DOHH2 (cell line): ENCODE measurements at regions not wholly inside any gene's neighbourhood (a gene's known extent, or its start where the extent isn't known, plus 50 kb on each side); places are given as distances from the start of the nearest gene placed in this dataset.

Source experiments
- EZH2phosphoT487 ChIP-seq: fragments of 200-600 bp; sonication (generic); IDR thresholded peaks from 2 replicates; pipeline ENCODE4 v1.6.1; 2017; ENCODE audit warnings: borderline replicate concordance, mild to moderate bottlenecking, antibody characterized with exemption, low read length, moderate library complexity, mixed read lengths
- TF ChIP-seq, protein P1 (sequence below): fragments of 200-600 bp; sonication (generic); IDR thresholded peaks from one replicate; pipeline ENCODE4 v1.5.1; 2014; ENCODE audit warnings: antibody characterized with exemption, mild to moderate bottlenecking, low read depth, low read length; ENCODE audit not compliant: poor library complexity, severe bottlenecking

GRCh38 chr17:69884846-69885245, 190.2 kb upstream of the KCNJ16 start:
- TF ChIP-seq EZH2phosphoT487: no peak
- TF ChIP-seq, protein P1, sequence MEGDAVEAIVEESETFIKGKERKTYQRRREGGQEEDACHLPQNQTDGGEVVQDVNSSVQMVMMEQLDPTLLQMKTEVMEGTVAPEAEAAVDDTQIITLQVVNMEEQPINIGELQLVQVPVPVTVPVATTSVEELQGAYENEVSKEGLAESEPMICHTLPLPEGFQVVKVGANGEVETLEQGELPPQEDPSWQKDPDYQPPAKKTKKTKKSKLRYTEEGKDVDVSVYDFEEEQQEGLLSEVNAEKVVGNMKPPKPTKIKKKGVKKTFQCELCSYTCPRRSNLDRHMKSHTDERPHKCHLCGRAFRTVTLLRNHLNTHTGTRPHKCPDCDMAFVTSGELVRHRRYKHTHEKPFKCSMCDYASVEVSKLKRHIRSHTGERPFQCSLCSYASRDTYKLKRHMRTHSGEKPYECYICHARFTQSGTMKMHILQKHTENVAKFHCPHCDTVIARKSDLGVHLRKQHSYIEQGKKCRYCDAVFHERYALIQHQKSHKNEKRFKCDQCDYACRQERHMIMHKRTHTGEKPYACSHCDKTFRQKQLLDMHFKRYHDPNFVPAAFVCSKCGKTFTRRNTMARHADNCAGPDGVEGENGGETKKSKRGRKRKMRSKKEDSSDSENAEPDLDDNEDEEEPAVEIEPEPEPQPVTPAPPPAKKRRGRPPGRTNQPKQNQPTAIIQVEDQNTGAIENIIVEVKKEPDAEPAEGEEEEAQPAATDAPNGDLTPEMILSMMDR: no peak
